ENCODE measurements at regions not wholly inside any gene's neighbourhood (a gene's known extent, or its start where the extent isn't known, plus 50 kb on each side); places are given as distances from the start of the nearest gene placed in this dataset.

DNA sequence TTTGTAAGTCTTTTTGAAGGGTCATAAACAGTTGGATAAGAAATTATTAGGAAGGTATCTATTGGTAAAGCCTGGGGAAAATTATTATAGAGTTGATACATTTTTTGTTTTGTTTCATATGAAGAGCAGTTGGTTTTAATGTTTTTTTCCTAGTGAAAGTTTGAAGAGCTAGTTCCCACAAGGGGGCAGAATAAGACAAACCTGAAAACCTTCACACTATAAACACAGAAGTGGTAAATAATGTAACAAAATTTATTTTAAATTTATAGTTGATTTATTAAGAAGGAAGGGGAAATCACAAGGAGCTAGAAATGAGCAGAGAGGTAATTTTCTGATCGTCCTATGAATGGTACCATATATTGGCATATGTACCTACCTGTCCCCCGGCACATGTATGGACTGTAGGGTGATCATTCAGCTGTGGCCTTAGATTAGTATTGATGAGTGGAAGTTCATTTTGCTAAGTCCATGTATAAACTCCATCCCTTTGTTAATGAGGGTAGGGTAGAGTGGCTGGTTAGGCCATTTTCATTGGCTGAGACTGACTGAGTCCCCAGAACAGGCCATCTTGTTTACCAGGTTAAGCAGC, 116.3 kb downstream of the TANC2 start (continued):
- TF ChIP-seq KAT7 (CRISPR knock-in tag; IDR thresholded peaks at IDR 0.05; ENCODE audit: borderline replicate concordance), result no peak
- TF ChIP-seq, protein P1, sequence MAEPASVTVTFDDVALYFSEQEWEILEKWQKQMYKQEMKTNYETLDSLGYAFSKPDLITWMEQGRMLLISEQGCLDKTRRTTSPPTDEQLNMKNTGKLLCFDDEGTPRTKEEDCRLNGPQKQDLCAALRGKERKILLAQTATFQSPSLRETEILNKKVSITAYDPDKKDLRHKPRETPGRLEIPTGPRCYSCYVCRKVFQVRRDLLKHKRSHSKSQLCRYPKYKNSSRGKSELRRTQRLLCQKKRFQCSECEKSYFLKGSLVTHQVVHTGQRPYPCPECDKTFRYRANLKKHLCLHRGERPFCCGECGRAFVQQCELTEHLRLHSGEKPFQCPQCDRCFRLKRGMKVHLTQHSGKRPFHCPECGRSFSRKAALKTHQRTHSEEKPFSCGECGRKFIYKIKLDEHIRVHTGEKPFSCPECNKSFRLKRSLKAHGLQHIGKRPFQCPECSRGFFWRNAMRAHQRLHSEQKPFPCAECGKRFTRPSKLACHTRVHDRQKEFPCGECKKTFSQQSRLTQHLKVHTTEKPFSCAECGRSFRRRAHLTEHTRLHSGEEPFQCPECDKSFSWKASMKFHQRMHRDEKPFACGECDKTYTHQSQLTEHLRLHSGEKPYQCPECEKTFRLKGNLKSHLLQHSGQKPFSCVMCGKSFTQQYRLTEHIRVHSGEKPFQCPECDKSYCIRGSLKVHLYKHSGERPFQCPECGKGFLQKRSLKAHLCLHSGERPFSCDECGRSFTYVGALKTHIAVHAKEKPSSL (CRISPR knock-in tag; conservative IDR thresholded peaks at IDR 0.05), result no peak
- no peak for TF ChIP-seq CDX4 (CRISPR knock-in tag; IDR thresholded peaks at IDR 0.05; ENCODE audit: borderline replicate concordance)
- TF ChIP-seq ESRRA (CRISPR knock-in tag; IDR thresholded peaks at IDR 0.05; ENCODE audit: borderline replicate concordance), result no peak
- no peak for TF ChIP-seq ZNF671 (CRISPR knock-in tag; IDR thresholded peaks at IDR 0.05)
- no peak for TF ChIP-seq ZBTB21 (CRISPR knock-in tag; IDR thresholded peaks at IDR 0.05; ENCODE audit: borderline replicate concordance)
- no peak for TF ChIP-seq NR2C2 (CRISPR knock-in tag; IDR thresholded peaks at IDR 0.05)
- TF ChIP-seq ZNF219 (CRISPR knock-in tag; IDR thresholded peaks at IDR 0.05; ENCODE audit: borderline replicate concordance), result no peak
- no peak for TF ChIP-seq RORB (CRISPR knock-in tag; IDR thresholded peaks at IDR 0.05)
- no peak for TF ChIP-seq TP53 (CRISPR knock-in tag; IDR thresholded peaks at IDR 0.05)
- no peak for TF ChIP-seq TCF7 (CRISPR knock-in tag; IDR thresholded peaks at IDR 0.05; ENCODE audit: low read depth)

- H3K9me3 Mint-ChIP-seq, result peaks cover 14% of the 10 kb centered on the region
- TF ChIP-seq ZSCAN18 (CRISPR knock-in tag; IDR thresholded peaks at IDR 0.05) (no peak), ZNF317 (CRISPR knock-in tag; IDR thresholded peaks at IDR 0.05; ENCODE audit: borderline replicate concordance, low read depth) (no peak), ATF2 (CRISPR knock-in tag; IDR thresholded peaks at IDR 0.05; ENCODE audit: borderline replicate concordance, low read depth) (no peak), NR1H2 (CRISPR knock-in tag; IDR thresholded peaks at IDR 0.05) (no peak), STAT6 (CRISPR knock-in tag; conservative IDR thresholded peaks at IDR 0.05; ENCODE audit: low read depth) (no peak), ZNF532 (CRISPR knock-in tag; IDR thresholded peaks at IDR 0.05; ENCODE audit: borderline replicate concordance) (no peak), ZNF423 (CRISPR knock-in tag; IDR thresholded peaks at IDR 0.05) (no peak), NFYB (CRISPR knock-in tag; conservative IDR thresholded peaks at IDR 0.05; ENCODE audit: low read depth) (no peak), CBFB (CRISPR knock-in tag; IDR thresholded peaks at IDR 0.05; ENCODE audit: low read depth) (no peak), RORB (CRISPR knock-in tag; IDR thresholded peaks at IDR 0.05) (no peak), ZNF138 (CRISPR knock-in tag; conservative IDR thresholded peaks at IDR 0.05) (no peak), NR3C1 (CRISPR knock-in tag; conservative IDR thresholded peaks at IDR 0.05; ENCODE audit: low read depth) (no peak)
- TF ChIP-seq, protein P2, sequence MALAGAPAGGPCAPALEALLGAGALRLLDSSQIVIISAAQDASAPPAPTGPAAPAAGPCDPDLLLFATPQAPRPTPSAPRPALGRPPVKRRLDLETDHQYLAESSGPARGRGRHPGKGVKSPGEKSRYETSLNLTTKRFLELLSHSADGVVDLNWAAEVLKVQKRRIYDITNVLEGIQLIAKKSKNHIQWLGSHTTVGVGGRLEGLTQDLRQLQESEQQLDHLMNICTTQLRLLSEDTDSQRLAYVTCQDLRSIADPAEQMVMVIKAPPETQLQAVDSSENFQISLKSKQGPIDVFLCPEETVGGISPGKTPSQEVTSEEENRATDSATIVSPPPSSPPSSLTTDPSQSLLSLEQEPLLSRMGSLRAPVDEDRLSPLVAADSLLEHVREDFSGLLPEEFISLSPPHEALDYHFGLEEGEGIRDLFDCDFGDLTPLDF (CRISPR knock-in tag; IDR thresholded peaks at IDR 0.05), result no peak
Measured at GRCh38 chr17:63082952-63083351, 116.9 kb downstream of the TANC2 start.

More at GRCh38 chr17:63082952-63083351, 116.9 kb downstream of the TANC2 start:
- Mint-ChIP-seq H3K36me3 (peaks cover 6% of the 10 kb centered on the region), H3K4me3 (no peak overlapping the region), H3K4me1 (no peaks in the 10 kb centered on the region), H3K27ac (no peak overlapping the region), H3K27me3 (ENCODE audit: low read depth) (no peaks in the 10 kb centered on the region)
- DNase-seq (ENCODE audit: low spot score) (no peak), ATAC-seq (no peak)
- ChIA-PET POLR2A (no interaction called here), CTCF (interaction anchor here (0.6 to 2.4 kb wide), 6 partner anchors 12 to 324 kb away, joined by 3 to 31 read pairs (median 8); no protein-coding TSS in a partner anchor)

Measured in WTC11 (cell line).